ENCODE measurements at regions not wholly inside any gene's neighbourhood (a gene's known extent, or its start where the extent isn't known, plus 50 kb on each side); places are given as distances from the start of the nearest gene placed in this dataset.

DNA sequence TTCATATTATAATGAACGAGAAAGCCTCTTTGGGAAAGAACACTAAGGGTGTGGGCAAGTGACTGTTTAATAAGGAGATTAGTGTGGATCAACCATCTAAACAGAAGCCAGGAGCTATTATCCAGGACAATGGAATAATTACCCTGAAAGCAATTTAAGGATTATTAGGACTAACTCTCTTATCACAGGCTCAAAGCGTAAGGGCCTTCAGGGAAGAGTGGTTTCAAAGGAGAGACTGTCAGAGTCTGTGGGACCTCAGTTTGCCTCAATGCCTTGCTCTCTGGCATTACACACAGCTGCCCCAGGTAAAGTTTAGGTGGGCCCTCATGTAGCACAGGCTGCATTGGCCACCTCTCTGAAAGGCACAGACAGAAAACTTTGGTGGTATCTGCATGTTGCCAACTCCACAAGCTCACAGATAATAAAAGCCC is 717.2 kb upstream of the ADGRL3 start:
- Histone ChIP-seq H2BK120ac (ENCODE audit: low read depth, low read length, poor library complexity, severe bottlenecking) (no peak overlapping the region), H3T11ph (ENCODE audit: low read length) (no peak overlapping the region), H4K8ac (replicated peaks; ENCODE audit: insufficient read length, low read depth, low read length) (no peak overlapping the region), H3K79me2 (ENCODE audit: insufficient read depth, low read length) (no peaks in the 10 kb centered on the region), H3K4me1 (ENCODE audit: insufficient read depth, low read length) (no peaks in the 10 kb centered on the region), H2AK5ac (ENCODE audit: insufficient read length, low read length) (no peak overlapping the region), H4K5ac (ENCODE audit: insufficient read length, low read depth, low read length) (no peak overlapping the region), H3K9ac (ENCODE audit: extremely low read depth, insufficient read length, low read length) (no peak overlapping the region), H3K4ac (ENCODE audit: low read depth, low read length) (no peak overlapping the region), H2BK20ac (ENCODE audit: low read depth, low read length, poor library complexity, severe bottlenecking) (no peak overlapping the region), H3K23me2 (ENCODE audit: insufficient read length, low read depth, low read length, poor library complexity, severe bottlenecking) (no peaks in the 10 kb centered on the region), H3K23ac (ENCODE audit: insufficient read length, low read depth, low read length) (no peak overlapping the region), H3K9me3 (ENCODE audit: control insufficient read depth, low read depth, low read length) (no peaks in the 10 kb centered on the region), H3K18ac (ENCODE audit: insufficient read length, low read depth, low read length) (no peak overlapping the region), H4K91ac (ENCODE audit: insufficient read length, low read depth, low read length) (no peak overlapping the region), H3K4me2 (ENCODE audit: insufficient read depth, insufficient read length, low read length) (no peak overlapping the region), H3K27ac (ENCODE audit: insufficient read length, low read depth, low read length) (no peak overlapping the region), H3K27me3 (ENCODE audit: insufficient read depth, low read length) (no peaks in the 10 kb centered on the region), H2BK12ac (ENCODE audit: insufficient read length, low read depth, low read length) (no peak overlapping the region), H3K56ac (ENCODE audit: insufficient read length, low read depth, low read length) (no peak overlapping the region), H2BK5ac (ENCODE audit: insufficient read length, low read length) (no peak overlapping the region), H4K20me1 (ENCODE audit: control insufficient read depth, insufficient read depth, insufficient read length) (no peaks in the 10 kb centered on the region), H2AFZ (ENCODE audit: low read length) (no peak overlapping the region), H2BK15ac (ENCODE audit: low read depth, low read length) (no peak overlapping the region), H3K14ac (ENCODE audit: insufficient read depth, low read length) (no peak overlapping the region), H3K79me1 (ENCODE audit: insufficient read depth, low read depth, low read length, poor library complexity, severe bottlenecking) (no peaks in the 10 kb centered on the region)
- Mint-ChIP-seq H3K9me3 (no peaks in the 10 kb centered on the region), H3K27me3 (ENCODE audit: low read depth) (no peaks in the 10 kb centered on the region; the same call in 1 of the 2 replicates), H3K4me3 (no peak overlapping the region), H3K27ac (peak overlapping the region in 1 of 3 experiments; percentile 56; a peak in 1 of 7 replicates), H3K36me3 (ENCODE audit: insufficient read depth in 1 of 3, low read depth in 3 of 3) (no peaks in the 10 kb centered on the region), H3K4me1 (peaks cover 31% of the 10 kb centered on the region in 2 experiments)
- DNase-seq = no peak
- no CpG with 5 or more reads among the region's 2 CpGs for WGBS (ENCODE audit: extremely low coverage, insufficient read length, low lambda C conversion rate)
- TF ChIP-seq, protein P1, sequence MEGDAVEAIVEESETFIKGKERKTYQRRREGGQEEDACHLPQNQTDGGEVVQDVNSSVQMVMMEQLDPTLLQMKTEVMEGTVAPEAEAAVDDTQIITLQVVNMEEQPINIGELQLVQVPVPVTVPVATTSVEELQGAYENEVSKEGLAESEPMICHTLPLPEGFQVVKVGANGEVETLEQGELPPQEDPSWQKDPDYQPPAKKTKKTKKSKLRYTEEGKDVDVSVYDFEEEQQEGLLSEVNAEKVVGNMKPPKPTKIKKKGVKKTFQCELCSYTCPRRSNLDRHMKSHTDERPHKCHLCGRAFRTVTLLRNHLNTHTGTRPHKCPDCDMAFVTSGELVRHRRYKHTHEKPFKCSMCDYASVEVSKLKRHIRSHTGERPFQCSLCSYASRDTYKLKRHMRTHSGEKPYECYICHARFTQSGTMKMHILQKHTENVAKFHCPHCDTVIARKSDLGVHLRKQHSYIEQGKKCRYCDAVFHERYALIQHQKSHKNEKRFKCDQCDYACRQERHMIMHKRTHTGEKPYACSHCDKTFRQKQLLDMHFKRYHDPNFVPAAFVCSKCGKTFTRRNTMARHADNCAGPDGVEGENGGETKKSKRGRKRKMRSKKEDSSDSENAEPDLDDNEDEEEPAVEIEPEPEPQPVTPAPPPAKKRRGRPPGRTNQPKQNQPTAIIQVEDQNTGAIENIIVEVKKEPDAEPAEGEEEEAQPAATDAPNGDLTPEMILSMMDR (conservative IDR thresholded peaks at IDR 0.05) = no peak

Data from H9 (cell line).